Transverse colon (tissue), 4 donors: ENCODE measurements at regions not wholly inside any gene's neighbourhood (a gene's known extent, or its start where the extent isn't known, plus 50 kb on each side); places are given as distances from the start of the nearest gene placed in this dataset.

Source experiments
- DNase-seq: peaks from one replicate; pipeline ENCODE4 v3.0.0-alpha.2; 2019
- H3K27ac ChIP-seq, 4 donors: fragments of 200-600 bp; sonication (generic); 2 replicates each; pipeline ENCODE4 v1.5.1; 2016 to 2018; ENCODE audit warnings: inconsistent platforms in 4 of 4
- H3K27me3 ChIP-seq: fragments of 200-600 bp; sonication (generic); 2 replicates; pipeline ENCODE4 v1.5.1; 2017; ENCODE audit warnings: inconsistent platforms
- H3K36me3 ChIP-seq, 4 donors: fragments of 200-600 bp; sonication (generic); 2 replicates each; pipeline ENCODE4 v1.5.1; 2017 to 2019; ENCODE audit warnings: inconsistent platforms in 4 of 4
- H3K4me1 ChIP-seq, 4 donors: fragments of 200-600 bp; sonication (generic); 2 replicates each; pipeline ENCODE4 v1.5.1; 2017 to 2020; ENCODE audit warnings: inconsistent platforms in 4 of 4
- H3K4me3 ChIP-seq, 4 donors: fragments of 200-600 bp; sonication (generic); 1 replicate in 1 of 4; 2 replicates in 3 of 4; pipeline versions ENCODE4 v1.5.1 to v1.6.1; 2017 to 2019; ENCODE audit warnings: inconsistent platforms in 4 of 4
- H3K9me3 ChIP-seq, 2 donors: fragments of 200-600 bp; sonication (generic); 2 replicates each; pipeline ENCODE4 v1.5.1; 2017 to 2019; ENCODE audit warnings: inconsistent platforms in 2 of 2
- EP300 ChIP-seq: sonication (generic); formaldehyde crosslinking; IDR thresholded peaks from one replicate; pipeline ENCODE4 v1.6.1; 2017; ENCODE audit warnings: antibody characterized with exemption, low read depth
- POLR2A ChIP-seq: fragments of 450-650 bp; IDR thresholded peaks from one replicate; pipeline ENCODE4 v1.6.1; 2016; ENCODE audit warnings: antibody characterized with exemption, mild to moderate bottlenecking, moderate library complexity
- POLR2AphosphoS5 ChIP-seq, 3 donors: sonication (generic); formaldehyde crosslinking; IDR thresholded peaks; one replicate each; pipeline ENCODE4 v1.6.1; 2016; ENCODE audit warnings: antibody characterized with exemption in 3 of 3
- WGBS, 2 donors: methylation state at CpG; one replicate each; pipeline ENCODE4 v1.1.5; 2018; ENCODE audit warnings: low coverage in 1 of 2; 5-methylcytosine and 5-hydroxymethylcytosine counted together
- in situ Hi-C, 4 donors: fragments of 200-750 bp; cut with MboI; loops; one replicate each; pipeline versions ENCODE4 v1.15.0 to v1.15.1; 2017; ENCODE audit warnings: low sequenced_read_pairs in 3 of 4, low pct_ligation_motif_present in 1 of 4, low pct_unique_long_range_greater_than_20kb in 1 of 4
- intact Hi-C: fragments of 100-400 bp; cut with DNase I; formaldehyde crosslinking; loops from one replicate; pipeline ENCODE4 v1.15.1; 2023; ENCODE audit warnings: low total_unique reads
- TF ChIP-seq, protein P1 (sequence below), 5 experiments: fragments of 200-600 bp in 3 of 5; fragments of 450-650 bp in 2 of 5; sonication (generic) in 3 of 5; IDR thresholded peaks; 1 replicate in 2 of 5; 2 replicates in 3 of 5; pipeline ENCODE4 v1.5.1; 2016 to 2017; ENCODE audit warnings: antibody characterized with exemption in 5 of 5, inconsistent platforms in 3 of 5, mild to moderate bottlenecking in 2 of 5, moderate library complexity in 1 of 5

DNA sequence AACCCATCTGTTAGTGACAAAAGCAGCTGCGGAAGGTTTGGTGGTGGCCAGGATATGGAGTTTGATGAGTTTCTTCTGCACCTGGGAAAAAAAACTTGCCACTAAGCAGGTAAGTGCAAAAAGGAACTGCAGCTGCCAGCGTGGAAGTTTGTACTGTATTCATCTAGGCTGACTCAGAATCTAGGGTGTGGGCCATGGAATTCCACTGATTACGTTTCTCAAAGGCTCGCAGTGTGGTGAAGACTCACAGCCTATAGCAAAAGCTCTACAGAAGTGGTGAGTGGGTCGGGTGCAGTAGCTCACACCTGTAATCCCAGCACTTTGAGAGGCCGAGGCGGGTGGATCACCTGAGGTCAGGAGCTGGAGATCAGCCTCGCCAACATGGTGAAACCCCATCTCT, 334.6 kb upstream of the GRM7 start:
- DNase-seq, result no peak
- Histone ChIP-seq H3K27ac (no peak overlapping the region), H3K9me3 (no peaks in the 10 kb centered on the region), H3K4me1 (no peaks in the 10 kb centered on the region), H3K4me3 (no peak overlapping the region), H3K36me3 (no peaks in the 10 kb centered on the region), H3K27me3 (no peaks in the 10 kb centered on the region)
- in situ Hi-C loops (no loop called here), intact Hi-C loops (no loop called here)
- TF ChIP-seq POLR2A (no peak), POLR2AphosphoS5 (IDR thresholded peaks at IDR 0.05) (no peak), EP300 (no peak)
- TF ChIP-seq, protein P1, sequence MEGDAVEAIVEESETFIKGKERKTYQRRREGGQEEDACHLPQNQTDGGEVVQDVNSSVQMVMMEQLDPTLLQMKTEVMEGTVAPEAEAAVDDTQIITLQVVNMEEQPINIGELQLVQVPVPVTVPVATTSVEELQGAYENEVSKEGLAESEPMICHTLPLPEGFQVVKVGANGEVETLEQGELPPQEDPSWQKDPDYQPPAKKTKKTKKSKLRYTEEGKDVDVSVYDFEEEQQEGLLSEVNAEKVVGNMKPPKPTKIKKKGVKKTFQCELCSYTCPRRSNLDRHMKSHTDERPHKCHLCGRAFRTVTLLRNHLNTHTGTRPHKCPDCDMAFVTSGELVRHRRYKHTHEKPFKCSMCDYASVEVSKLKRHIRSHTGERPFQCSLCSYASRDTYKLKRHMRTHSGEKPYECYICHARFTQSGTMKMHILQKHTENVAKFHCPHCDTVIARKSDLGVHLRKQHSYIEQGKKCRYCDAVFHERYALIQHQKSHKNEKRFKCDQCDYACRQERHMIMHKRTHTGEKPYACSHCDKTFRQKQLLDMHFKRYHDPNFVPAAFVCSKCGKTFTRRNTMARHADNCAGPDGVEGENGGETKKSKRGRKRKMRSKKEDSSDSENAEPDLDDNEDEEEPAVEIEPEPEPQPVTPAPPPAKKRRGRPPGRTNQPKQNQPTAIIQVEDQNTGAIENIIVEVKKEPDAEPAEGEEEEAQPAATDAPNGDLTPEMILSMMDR (IDR thresholded peaks at IDR 0.05), result no peak
- 79 to 100% methylated on average over 1 to 8 of the region's 8 CpGs for WGBS, 2 donors

DNA sequence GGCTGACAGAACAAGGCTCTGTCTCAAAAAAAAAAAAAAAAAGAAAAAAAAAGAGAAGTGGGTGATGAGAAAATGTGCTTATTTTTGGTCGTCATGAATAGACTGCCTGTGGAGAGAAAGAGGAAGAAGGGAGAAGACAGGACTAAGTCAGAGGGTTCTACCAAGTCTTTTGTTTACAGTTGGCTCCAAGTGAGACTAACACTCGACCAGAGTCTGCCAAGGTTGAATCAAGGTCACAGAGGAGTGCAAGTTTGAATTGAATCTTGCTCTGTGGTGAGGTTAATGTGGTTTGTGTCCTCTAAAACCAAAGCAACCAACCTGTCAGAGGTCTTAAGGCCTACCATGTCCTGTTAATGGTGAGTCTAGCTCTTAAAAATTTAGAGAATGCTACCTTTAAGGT, 334.1 kb upstream of the GRM7 start:
- no peak for DNase-seq
- Histone ChIP-seq H3K4me3 (no peak overlapping the region), H3K36me3 (no peaks in the 10 kb centered on the region), H3K9me3 (no peaks in the 10 kb centered on the region), H3K4me1 (no peaks in the 10 kb centered on the region), H3K27me3 (no peaks in the 10 kb centered on the region), H3K27ac (no peak overlapping the region)
- TF ChIP-seq, protein P1 (IDR thresholded peaks at IDR 0.05), result no peak
- TF ChIP-seq EP300 (no peak), POLR2A (no peak), POLR2AphosphoS5 (IDR thresholded peaks at IDR 0.05) (no peak)
- in situ Hi-C loops, result no loop called here
- intact Hi-C loops, result no loop called here
- WGBS, 2 donors, result 24 to 42% methylated on average over 2 of the region's 2 CpGs

DNA sequence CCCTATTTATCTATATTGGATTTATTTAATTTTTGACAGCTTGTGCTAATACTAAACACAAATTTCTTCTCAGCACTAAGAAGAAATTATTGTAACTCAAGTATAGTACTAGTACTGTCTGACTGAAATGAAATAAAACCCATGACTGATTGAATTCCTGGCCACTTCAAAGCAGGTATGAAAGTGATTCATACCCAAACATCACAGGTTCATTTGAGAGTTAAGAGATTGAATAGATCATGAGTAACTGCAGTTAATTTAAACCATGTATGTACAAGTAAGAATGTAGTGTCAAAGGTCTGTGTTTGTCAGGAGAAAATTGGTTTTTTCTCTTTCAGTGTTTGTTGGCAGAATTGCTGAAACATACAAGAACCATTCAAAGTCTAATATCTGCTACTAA, 332.0 kb upstream of the GRM7 start:
- no peak for DNase-seq
- in situ Hi-C loops, result no loop called here
- intact Hi-C loops, result no loop called here
- no peak for TF ChIP-seq POLR2AphosphoS5 (IDR thresholded peaks at IDR 0.05)
- TF ChIP-seq, protein P1 (IDR thresholded peaks at IDR 0.05), result no peak
- no peak for TF ChIP-seq POLR2A
- TF ChIP-seq EP300, result no peak
- H3K4me1 ChIP-seq, result no peaks in the 10 kb centered on the region
- no peak overlapping the region for H3K27ac ChIP-seq
- no peaks in the 10 kb centered on the region for H3K36me3 ChIP-seq
- no peaks in the 10 kb centered on the region for H3K9me3 ChIP-seq
- H3K4me3 ChIP-seq, result no peak overlapping the region
- H3K27me3 ChIP-seq, result no peaks in the 10 kb centered on the region

DNA sequence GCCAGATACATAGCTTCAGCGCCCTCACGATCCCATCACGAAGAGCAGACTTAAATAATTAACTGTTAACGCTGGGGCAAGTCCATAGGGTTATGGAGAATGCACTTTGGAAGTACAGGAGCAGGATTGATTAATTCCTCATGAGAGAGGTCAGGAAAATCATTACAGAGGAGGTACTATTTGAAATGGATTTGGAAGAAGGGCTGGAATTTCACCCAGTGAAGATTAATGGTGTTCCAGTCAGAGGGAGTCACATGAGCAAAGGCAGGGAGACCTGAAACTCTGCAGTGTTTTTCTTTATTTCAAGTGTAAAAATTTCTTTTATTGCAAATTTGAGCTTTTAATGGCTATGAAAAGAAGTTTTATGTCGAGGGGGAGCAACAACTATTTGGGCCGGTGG, 329.8 kb upstream of the GRM7 start:
- Histone ChIP-seq H3K27ac (no peak overlapping the region), H3K27me3 (no peaks in the 10 kb centered on the region), H3K9me3 (no peaks in the 10 kb centered on the region), H3K4me1 (no peaks in the 10 kb centered on the region), H3K4me3 (no peak overlapping the region), H3K36me3 (no peaks in the 10 kb centered on the region)
- in situ Hi-C loops, result no loop called here
- no peak for DNase-seq
- TF ChIP-seq, protein P1 (IDR thresholded peaks at IDR 0.05), result no peak
- no peak for TF ChIP-seq POLR2AphosphoS5 (IDR thresholded peaks at IDR 0.05)
- no peak for TF ChIP-seq EP300
- no peak for TF ChIP-seq POLR2A
- 62 to 73% methylated on average over 5 to 6 of the region's 6 CpGs for WGBS, 2 donors
- intact Hi-C loops, result no loop called here
